Renal cortical epithelial cell (primary cell): ENCODE measurements at regions not wholly inside any gene's neighbourhood (a gene's known extent, or its start where the extent isn't known, plus 50 kb on each side); places are given as distances from the start of the nearest gene placed in this dataset.

Experiments
- DNase-seq: peaks from one replicate; pipeline ENCODE4 v3.0.0-alpha.2; 2011; ENCODE audit warnings: low read depth

DNA sequence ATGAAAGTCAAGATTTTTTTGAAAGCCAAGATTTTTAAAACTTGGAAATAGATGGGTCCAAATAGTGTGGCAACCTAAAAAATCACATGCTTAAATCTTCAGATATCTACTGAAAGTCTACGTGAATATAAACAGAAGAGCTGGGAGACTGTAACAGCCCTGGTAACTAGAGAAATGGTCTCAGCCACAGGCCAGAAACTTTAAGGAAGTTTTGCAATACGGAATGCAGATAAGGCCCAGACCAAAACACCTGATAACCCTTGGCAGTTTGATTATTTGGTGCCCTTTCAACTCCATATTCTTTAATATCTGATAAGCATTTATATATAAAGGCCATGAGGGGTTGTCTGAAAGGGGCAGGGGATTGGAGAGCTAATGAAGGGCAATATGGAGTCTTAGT lies 537.3 kb upstream of the TGFBR2 start:
- DNase-seq = no peak

DNA sequence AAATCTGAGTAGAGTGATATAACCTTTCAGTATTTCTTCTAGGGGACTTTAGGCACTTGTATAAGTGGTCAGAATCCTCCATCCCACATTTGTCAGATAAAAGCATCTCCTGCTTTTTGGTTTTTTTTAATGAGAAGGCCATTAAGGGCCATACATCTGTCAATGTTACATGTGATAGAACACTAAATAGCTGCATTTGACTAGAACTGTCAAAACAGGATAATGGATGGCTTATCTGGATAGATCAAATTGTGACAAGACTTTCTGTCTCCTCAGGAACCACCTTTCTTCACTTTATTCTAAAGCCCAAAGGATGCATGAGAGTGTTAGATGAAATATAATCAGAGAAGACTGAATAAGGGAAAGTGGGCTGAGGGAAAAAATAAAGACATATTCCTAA lies 533.4 kb upstream of the TGFBR2 start:
- DNase-seq = no peak

DNA sequence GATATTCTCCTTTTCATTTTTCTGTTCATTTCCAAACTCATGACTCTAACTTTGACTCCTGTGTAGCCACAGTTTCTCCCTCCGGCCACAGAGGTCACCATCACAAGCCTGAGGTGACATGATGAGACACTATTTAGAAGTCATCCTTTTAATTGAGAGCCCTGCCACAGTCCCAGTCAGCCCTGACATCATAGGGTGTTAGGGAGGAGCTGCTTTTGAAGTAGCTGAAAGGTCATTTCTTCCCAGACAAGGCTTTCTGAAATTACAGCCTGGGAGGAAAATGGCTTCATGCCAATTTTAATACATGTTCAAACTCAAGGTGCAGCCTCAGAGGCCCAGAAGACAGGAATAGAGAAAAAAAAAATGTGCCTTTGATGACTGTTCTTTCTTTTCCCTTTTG lies 532.8 kb upstream of the TGFBR2 start:
- DNase-seq = peak; percentile 65

DNA sequence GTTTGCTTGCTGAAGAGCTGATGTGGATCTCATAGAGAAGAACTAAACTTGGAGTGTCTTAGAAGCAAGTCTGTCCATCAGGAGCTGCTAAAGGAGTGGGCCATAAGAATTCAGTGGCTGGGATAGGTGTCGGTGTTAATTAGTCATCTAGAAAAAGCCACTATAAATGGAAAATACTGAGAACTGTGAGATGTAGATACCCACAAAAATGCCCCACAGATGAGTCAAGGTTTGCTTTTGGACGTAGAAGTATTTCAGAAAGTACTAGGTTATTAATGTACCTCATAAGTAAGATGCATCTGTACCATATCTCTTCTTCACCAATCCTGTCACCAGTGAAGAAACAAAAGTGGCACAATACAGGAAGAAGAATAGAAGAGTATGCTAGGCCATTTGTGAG lies 530.9 kb upstream of the TGFBR2 start:
- DNase-seq = peak; percentile 8

DNA sequence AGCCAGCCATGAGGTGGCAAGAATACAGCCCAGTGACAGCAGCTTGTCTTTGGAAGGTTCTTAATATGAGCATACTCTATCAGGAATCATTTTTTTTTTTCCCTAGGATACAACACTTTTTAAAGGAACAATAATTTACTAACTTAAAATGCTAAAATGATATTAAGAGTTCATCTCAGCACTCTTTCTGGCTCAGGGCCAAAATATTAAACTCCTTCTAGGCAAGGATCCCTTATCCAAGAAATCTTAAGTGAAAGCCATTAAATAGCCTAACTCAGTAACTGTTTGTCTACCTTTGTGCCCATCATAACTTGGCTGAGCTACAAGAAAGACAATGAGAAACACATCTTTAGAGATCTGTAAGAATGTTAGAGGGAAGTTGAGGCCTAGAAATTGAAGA lies 529.5 kb upstream of the TGFBR2 start:
- DNase-seq = no peak

DNA sequence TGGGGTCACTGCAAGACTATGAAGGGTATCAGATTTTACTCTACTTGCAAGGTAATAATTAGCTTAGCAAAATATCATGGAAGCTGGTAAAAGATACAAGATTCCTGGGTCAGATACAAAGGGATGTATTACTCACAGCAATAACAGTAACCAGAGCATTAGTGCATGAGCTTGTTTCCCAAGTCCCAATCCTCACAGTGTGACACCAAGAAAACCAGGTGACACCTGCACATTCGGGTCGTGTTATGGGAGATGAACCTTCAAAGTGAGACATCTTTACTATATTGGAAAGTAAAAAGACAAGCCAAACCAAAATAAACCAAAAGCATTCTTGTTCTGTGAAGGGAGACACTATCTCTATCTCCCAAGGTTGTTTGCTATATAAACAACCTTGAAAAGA lies 528.7 kb upstream of the TGFBR2 start:
- DNase-seq = no peak

DNA sequence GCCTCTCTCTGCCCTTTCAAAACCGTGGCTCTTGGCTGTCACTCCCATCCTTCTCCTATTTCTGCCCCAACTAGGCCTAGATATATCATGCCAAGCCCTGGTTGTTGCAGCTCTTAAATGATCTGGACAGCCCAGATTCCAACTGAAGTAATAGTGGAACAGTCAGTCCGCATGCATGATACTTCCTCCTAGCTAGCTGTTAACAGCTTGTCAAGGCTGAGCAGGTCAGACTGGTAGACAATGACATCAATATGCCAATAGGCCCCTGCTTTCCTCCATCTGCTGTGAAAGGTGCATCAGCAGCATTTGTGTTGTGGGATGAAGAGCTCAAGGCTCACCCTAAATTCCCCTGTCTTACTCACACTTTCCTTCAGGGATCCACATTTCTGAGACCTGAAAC lies 527.7 kb upstream of the TGFBR2 start:
- peak; percentile 21 for DNase-seq

DNA sequence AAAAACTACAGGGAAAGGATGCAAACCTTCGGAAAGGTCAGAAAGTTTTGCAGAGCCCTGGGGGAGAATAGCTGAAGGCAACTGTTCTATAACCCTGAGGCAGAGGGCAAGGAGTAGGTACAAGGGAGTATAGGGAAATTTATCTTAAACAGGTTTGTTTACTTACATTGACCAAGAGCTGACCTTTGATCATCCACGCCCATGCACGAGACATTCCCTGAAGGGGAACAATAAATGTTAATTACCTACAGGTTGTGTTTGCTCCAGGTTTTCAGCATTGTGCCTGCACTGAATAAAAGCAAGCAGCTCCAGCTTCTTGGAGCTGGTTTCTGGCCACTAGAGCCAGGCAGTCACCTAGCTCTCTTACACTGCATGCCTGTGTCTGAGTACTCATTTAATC lies 524.5 kb upstream of the TGFBR2 start:
- DNase-seq = peak; percentile 36

DNA sequence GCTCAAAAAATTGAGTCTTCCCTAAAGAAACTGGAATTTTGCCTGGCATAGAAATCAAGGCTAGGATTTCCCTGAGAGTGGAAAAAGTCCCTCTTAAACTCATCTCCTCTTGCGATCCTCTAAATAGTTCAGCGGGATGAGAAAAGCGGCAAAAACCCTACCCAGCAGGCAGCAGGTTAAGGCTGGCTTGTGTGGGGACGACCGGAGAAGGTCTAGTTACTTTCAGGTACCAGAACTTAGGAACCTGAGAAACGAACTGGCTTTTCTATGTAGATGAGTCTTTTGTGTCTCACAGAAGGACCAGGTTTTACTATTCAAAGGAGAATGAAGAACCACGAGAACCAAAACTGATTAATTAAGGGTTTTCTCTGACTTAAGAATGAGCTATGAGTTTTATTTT lies 523.7 kb upstream of the TGFBR2 start:
- DNase-seq = no peak

DNA sequence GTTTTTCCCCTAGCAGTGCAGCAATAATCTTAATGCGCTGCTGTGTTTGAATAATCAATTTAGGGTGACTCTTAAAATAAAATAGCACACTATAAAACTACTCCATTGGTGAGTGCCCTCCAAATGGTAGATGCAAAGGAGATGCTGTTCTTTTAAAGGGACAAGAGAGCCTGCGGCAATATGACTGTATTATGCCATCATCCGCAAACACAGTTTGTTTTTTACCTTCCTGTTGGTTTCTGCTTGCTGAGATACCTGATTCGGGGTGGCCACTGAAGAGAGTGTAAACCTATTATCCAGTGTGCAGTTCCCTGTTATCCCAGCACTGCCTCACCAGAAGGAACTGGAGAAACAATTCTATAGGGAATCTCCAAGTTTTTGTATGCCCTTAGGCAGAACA lies 523.1 kb upstream of the TGFBR2 start:
- DNase-seq = no peak

DNA sequence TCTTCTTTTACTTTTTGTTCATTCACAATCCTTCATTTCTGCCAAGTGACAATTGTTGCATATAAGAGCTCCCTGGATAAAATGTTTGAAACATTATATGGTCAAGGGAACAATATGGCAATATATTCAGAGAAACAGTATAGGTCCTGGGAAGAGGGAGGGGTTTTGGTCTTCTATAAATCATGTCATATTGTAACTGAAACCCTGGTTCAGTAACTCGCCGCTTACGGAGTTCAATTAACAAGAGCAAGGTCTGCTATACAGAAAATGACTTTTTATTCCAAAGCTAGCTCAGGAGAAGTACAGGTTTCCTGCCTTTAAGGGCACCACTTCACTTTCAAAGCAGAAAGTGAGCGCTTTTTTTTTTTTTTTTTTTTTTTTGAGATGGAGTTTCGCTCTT lies 522.1 kb upstream of the TGFBR2 start:
- no peak for DNase-seq

DNA sequence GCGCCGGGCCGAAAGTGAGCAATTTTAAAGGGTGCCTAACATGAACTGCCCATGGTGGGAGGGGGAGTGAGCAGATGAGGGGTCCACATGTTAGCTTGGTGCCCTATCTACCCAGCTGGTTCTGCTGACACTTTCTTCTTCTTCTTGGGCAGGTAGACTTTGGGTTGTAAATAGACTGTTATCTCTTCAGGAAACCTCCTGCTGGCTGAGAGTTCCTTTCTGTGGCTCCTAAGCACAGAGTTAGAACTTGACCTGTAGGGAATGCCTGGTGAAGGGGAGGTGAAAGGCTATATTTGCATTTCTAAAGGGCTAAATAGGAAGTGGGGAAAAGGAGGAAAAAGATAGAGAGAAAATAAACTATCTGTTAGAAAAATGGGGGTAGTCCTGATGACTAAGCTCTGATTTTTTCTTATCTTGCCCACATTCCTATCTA lies 521.4 kb upstream of the TGFBR2 start:
- no peak for DNase-seq

DNA sequence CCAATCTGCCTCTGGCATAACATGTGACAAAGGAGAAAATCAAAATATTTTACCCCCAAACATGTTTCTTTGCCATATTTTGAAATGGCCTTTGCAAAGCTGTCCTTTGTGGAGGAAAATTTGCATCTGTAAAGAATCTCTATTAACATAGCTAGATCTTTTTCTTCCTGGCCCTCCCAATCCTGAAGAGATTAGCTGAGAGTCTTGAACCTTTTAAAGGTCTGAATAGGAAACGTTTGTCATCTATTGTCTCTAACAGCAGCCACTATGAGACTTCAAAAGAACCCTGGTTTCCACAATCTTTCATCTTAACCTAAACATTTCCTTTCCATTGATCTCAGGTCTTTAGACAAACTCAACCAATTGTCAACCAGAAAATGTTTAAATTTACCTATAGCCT lies 520.9 kb upstream of the TGFBR2 start:
- DNase-seq = no peak

DNA sequence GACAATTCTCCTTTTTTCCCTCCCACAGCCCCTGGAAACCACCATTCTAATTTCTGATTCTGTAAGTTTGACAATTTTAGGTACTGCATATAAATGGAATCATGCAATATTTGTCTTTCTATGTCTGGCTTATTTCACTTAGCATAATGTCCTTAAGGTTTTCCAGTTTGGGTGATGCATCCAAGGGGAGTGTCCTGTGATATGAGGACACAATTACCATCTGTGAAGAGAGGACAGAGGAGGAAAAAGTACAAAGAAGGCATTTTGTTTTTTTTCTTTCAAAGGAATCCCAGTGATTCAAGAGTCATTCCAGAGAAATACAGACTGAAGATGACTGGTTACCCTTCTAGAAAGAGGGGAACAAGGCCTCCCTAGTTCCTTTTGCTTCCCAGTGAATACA lies 514.7 kb upstream of the TGFBR2 start:
- DNase-seq = no peak

DNA sequence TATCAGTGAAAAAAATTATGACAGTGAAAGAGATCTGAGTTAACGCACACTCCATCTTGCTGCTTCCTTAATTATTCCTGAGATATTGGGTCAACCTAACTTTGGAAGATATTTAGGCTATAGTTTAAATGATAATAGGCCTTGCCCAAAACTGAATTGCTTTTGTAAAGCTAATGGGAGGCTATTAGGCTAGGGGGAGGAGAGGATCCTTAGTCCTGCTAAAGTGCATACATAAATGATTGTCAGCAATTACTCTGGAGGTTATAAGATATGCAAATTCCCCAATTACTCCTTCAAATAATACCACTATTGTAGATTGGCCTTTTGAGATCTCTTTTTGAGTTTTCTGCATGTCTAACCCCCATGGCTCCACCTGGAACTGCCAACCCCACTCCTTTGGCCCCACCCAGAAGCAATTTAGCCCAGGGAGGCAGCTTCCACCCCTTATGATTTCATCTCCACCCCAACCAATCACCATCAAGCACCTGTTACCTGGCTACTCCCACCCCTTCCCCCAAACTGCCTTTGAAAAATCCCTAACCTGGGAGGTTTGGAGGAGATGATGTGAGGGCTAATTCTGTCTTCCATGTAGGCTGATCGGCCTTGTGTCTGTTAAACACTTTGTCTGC lies 509.3 kb upstream of the TGFBR2 start:
- no peak for DNase-seq

DNA sequence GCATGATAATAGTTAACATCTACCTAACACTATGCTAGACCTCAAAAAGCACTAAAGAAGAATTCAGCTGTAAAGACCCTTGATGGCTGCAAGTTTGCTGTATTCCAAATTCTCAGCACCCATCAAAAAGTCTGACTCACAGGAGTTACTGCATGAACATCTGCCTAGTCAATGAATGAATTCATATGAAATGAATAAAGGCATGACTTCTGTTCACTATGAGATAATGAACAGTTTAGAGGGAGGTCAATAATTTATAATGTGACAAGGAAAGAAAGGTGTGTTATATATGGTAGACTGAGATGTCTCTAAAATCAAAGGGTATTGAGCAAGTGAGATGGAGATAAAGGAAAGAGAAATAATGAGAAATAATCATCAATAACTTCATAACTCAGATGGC lies 508.2 kb upstream of the TGFBR2 start:
- peak; percentile 7 for DNase-seq

DNA sequence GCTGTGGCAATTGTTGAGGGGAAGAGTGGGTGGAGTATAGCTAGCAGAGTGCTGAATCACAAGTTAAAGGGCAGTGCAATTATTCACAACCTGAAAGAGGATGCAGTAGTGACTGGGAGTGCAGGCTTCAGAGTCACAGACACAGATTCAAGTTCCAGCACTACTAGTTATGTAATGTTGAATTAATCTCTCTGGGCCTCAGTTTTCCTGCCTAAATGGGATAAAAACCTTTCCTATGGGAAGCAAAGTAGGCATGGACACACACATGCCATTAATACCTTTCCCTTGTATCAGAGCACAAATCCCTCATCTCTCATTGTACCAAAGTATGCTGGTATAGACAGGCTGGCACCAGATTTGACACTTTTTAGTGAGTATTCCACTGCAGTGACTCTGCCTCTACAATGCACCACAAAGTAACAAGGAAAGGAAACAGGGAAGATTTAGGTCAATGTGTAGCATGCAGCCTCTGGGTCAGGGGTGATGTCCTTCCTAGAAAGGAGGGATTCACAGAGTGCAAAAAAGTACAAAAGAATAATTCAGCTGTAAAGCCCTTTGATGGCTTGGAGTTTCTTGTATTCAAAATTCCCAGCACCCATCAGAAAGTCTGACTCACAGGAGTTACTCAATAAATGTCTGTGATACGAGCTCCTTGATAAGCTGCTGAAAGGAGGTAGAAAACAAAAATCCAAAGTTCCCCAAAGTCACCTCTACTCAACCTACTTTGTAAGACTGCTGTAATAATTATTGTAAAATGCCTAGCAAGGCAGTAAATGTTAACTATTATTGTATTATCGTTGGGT lies 507.5 kb upstream of the TGFBR2 start:
- DNase-seq = peak; percentile 82

DNA sequence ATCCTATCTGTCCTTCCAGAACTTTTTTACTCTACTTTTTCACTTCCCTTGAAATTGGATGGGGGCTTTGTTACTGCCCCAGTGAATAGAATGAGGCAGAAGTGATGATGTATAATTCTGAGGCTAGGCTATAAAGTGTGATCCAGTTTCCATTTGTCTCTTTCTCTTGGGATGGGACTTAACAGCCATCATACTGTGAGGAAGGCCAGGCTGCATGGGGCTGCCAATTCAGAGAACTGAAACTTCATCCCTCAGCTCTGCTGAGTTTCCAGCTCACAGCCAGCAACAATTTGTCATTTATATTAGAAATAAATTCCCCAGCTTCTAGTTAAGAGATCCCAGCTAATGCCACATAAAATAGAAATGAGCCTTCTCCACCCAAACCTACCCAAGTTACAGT lies 504.0 kb upstream of the TGFBR2 start:
- no peak for DNase-seq

DNA sequence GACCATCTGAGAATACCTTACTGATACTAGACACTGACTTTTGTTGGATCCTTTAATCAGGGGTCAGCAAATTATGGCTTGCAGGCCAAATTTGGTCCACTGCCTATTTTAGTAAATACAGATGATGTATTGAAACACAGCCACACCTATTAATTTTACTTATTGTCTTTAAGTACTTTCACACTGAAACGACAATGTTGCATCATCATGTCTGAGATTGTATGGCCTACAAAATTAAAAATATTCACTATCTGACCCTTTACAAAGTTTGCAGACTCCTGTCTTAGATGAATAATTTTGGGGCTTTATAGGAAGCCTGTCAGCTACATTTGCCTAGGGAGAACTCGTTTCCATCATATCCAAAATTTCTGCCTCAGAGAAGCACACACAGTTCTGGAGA lies 503.2 kb upstream of the TGFBR2 start:
- no peak for DNase-seq

DNA sequence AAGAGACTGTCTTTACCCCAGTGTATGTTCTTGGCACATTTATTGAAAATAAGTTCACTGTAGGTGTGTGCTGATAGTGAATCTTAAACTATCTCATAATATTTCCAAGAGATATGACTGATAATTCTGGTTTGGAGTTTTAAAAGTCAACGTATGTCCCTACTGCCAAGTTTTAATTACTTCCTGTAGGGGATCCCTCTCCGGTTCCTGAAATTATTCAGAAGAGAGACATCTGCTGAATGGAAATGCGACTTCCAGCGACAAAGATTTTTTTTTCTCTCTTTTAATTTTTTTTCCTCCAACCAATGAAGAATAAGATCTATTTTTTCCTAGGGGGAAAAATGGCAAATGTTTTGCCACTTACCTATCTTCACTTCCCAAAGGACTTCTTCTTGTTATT lies 498.9 kb upstream of the TGFBR2 start:
- no peak for DNase-seq

DNA sequence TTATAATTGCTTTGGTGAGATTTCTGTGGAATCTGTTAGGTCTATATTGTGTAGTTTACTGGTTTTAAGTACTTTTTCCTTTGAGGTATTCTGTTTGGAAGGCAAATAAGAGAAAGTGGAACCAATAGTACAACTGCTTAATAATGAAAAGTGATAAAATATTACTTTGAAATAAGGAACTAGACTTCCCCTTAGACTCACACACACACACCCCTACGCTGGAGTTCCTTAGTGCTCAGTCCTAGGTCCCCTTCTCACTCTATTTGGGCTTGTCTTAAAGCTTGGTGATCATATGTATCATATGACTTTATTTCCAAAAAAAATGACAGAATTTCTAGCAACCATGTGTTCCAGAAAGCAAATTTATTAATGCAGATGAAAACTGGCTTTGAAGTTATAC lies 494.0 kb upstream of the TGFBR2 start:
- DNase-seq = no peak

DNA sequence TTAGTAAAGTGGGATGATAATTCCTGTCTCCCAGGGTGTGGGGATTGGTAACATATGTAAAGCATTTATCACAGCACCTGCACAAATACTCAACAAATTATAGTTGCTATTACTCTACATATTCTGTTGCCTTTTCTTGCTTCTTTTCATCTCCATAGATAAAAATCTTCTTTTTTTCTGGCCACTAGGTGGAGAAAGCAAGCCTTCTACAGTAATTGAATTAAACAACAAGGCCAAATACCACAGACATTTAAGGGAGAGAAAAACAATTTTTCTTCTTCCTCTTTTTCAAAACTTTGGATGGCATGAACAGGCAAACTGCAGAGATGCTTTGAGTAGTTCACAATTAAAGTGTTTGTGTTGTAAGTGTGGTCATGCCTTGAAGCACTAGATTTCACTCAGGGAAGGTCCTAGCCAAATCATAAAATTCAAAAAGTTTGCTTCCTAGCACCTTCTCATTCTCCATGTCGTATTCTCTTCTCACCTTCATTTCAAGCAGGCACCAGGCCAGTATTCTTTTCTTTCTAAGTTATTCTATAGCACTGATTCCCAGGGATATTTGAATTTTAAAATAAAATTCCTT lies 493.4 kb upstream of the TGFBR2 start:
- peak; percentile 64 for DNase-seq

DNA sequence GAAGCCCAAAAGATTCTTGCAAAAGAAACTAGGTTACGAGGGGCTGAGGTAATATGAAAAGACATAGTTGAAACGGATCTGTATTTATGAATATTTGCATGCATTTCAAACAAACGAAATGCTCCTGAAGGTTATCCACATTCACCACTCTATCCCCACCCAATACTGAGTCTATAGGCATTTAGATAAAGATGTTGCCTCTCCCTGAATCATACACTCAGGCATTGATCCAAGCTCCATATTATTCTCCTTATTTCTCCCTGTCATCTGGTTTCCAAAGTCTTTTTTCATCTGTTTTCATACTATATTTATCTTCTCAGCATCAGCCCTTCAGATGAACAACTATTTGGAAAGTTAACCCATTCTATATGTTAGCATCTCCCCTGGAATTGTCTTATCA lies 492.5 kb upstream of the TGFBR2 start:
- DNase-seq = no peak
